GM13977 (cell line): ENCODE measurements at regions not wholly inside any gene's neighbourhood (a gene's known extent, or its start where the extent isn't known, plus 50 kb on each side); places are given as distances from the start of the nearest gene placed in this dataset.

Experiments used
- DNase-seq: peaks from one replicate; pipeline ENCODE4 v3.0.0; 2012; ENCODE audit warnings: low spot score
- in situ Hi-C: fragments of 300-500 bp; cut with MboI; formaldehyde crosslinking; loops from one replicate; pipeline ENCODE4 v1.12.0; 2022; ENCODE audit warnings: low sequenced_read_pairs, low pct_unique_long_range_greater_than_20kb, mixed read lengths, inconsistent platforms; ENCODE audit not compliant: unreplicated experiment
- TF ChIP-seq, protein P1 (sequence below): IDR thresholded peaks from 2 replicates; pipeline ENCODE4 v1.5.1; 2012; ENCODE audit warnings: mild to moderate bottlenecking, control low read depth; ENCODE audit not compliant: insufficient read depth; ENCODE audit errors: extremely low read depth, missing control alignments

DNA sequence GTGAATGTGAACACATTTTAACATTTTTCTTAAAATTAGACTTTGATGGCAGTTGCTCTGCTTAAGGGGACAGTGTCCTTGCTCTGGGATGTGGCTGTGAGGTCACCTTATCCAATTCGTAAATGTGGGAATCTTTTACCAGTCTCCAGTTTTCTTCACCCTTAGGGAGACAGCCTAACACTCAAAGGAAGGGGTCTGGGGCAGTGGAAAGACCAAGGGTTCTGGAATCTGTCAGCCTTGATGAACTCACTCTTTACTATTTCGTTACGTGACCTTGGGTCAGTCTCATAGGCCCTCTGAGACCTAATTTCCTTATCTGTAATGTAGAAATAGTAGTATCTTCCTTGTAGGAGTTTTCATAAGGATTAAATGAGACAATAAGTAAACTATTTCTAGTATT, 245.6 kb upstream of the ATP2B1 start:
- in situ Hi-C loops = no loop called here
- no peak for DNase-seq
- TF ChIP-seq, protein P1, sequence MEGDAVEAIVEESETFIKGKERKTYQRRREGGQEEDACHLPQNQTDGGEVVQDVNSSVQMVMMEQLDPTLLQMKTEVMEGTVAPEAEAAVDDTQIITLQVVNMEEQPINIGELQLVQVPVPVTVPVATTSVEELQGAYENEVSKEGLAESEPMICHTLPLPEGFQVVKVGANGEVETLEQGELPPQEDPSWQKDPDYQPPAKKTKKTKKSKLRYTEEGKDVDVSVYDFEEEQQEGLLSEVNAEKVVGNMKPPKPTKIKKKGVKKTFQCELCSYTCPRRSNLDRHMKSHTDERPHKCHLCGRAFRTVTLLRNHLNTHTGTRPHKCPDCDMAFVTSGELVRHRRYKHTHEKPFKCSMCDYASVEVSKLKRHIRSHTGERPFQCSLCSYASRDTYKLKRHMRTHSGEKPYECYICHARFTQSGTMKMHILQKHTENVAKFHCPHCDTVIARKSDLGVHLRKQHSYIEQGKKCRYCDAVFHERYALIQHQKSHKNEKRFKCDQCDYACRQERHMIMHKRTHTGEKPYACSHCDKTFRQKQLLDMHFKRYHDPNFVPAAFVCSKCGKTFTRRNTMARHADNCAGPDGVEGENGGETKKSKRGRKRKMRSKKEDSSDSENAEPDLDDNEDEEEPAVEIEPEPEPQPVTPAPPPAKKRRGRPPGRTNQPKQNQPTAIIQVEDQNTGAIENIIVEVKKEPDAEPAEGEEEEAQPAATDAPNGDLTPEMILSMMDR = no peak

DNA sequence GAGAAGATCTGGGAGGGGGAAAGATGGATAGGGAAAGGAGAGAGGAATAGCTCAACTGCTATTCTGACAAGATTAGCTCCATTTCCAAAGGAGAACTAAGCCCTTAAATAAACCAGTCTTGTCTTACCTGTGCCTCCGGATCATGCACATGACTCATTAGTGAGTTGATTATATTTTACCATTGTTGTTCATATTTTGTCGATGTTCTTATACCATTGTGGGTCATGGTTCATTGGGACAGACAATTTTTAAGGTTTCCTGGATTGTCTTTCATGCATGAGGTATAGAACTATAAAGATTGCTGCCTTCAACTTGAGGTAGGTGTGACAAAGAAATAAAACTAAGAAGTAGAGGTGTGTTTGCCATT, 243.0 kb upstream of the ATP2B1 start:
- in situ Hi-C loops = no loop called here
- DNase-seq = no peak
- TF ChIP-seq, protein P1 = no peak

DNA sequence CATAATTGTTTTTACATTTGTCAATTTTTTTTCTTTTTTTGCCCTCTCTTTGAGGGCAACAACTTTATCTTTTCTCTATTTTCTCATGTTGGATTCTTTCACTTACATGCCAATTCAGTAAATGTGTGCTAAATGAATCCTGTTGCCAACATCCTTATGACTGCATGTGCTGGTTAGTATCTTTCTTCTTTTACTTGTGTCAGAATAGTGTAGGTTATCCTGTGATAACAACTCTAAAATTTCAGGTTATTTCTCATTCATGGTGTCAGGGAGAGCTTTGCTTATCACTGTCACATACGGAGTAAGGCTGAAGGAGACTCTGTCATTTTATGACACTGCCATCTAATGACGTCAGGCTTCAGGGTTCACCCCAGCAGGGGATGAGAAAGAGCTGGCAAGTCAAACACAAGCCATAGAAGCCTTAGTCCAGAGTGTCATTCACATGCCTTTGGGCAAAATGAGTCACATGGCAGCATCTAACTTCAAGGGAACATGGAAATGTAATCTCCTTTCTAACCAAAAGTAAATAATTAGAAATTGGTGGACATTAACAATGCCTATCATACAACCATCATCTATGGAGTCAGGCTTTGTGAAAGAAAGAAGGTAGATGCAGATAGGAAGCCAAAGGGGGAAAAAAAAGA, 242.5 kb upstream of the ATP2B1 start:
- in situ Hi-C loops = no loop called here
- TF ChIP-seq, protein P1 = no peak
- DNase-seq = peak; percentile 23

DNA sequence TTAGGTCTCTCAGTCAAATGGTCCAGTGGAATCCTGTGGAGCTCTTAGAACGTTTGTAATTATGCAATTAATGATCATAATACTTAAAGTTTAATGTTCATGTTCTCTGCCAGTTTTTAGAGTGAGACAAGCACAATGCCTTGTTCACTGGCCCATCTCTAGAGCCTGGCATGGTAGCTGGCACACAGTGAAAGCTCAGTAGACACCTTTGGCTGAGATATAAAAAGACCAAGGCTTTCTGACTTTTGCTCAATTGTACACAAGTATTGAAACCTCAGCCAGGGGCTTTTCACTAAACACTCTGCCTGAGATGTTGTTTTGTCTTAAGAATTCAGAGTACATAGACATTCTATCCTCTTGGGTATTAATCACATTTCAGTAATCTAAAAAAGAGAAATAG, 241.8 kb upstream of the ATP2B1 start:
- peak; percentile 15 for DNase-seq
- TF ChIP-seq, protein P1 = no peak
- in situ Hi-C loops = no loop called here

DNA sequence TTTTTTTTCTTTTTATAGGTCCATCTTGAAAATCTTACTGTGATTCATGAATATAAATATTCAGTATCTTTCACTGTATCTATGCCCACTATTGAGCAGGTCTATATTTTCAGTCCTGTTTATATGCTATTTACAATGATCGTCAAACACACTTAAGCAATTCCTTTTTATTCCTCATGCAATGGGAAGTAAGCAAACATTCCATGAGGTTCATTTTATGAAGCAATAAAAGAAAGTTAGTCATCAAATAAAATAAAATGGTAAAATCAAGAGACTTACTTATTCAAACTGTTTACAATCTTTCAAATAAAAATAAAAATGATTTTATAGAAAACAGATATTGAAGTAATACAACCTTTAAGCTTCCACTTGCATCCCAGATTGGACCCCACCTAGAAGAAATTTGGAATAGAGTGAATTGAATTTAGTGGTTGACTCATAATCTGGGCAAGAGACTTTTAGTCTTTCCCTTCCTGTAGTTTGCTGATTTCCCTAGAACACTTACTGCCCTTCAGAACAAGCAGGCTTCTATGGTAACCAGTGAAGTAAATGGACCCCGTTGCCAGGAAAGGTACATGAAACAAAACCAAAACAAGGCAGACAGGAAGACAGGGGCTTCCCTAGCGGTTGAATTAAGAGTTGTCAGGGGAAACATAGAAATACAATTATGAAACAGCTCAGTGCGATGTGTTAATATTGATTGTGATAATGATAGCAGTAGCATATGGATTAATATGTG, 241.0 kb upstream of the ATP2B1 start:
- in situ Hi-C loops = no loop called here
- TF ChIP-seq, protein P1 = no peak

DNA sequence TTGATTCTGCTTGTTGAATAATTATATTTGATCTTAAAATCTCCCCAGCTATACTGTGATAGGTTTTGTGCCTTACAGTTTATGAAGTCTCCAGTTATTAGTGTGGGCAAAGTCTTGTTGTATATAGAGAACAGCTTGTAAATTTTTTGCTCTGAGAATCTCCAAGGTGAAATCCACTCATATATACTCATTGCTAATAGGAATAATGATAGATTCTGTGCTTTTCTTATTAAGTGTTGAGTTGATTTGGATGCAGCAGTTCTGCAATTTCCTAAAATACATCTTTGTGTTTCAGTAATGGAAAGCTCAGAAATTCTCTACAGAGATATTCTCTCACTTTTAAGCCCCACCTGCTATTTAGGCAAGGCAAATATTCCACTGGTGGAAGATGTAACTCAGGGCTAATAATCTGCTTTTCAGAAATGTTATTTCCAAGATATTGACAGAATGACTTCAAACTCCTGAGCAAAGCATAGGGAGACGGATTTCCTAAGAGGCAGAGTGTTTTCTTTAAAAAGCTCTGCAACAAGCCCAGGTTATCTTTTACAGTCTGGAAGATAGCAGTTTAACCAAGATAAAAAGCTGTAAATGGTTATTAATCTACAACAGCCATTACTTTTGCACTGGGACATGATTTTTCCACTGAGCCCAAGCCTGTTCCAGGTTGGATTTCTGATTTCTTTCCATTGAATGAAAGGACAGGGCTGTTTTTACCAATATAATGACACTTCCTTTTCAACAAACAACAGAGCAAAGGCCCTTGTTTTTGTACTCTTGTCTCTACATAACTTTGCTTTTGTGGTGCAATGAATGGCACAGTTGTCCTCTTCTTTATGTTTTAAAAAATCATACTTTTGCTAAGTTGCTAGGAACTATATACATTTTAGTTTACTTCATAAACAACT, 239.9 kb upstream of the ATP2B1 start:
- in situ Hi-C loops = no loop called here
- DNase-seq = no peak
- TF ChIP-seq, protein P1 = no peak

More for the DNA sequence above, 241.0 kb upstream of the ATP2B1 start:
- DNase-seq = peak; percentile 67
